IMR-90 (cell line): ENCODE measurements at regions not wholly inside any gene's neighbourhood (a gene's known extent, or its start where the extent isn't known, plus 50 kb on each side); places are given as distances from the start of the nearest gene placed in this dataset.

Experiments
- CEBPB ChIP-seq: IDR thresholded peaks from 2 replicates; pipeline ENCODE4 v1.6.1; 2012; ENCODE audit warnings: low read depth, low read length, improper control_type of control experiment
- FOS ChIP-seq: fragments of 150-350 bp; IDR thresholded peaks from 2 replicates; pipeline ENCODE4 v1.6.1; 2016; ENCODE audit warnings: low read depth, low read length
- MAZ ChIP-seq: IDR thresholded peaks from 2 replicates; pipeline ENCODE4 v1.6.1; 2012; ENCODE audit warnings: low read depth, mild to moderate bottlenecking, low read length, improper control_type of control experiment, moderate library complexity, borderline replicate concordance
- MXI1 ChIP-seq: IDR thresholded peaks from 2 replicates; pipeline ENCODE4 v1.6.1; 2012; ENCODE audit warnings: low read depth, mild to moderate bottlenecking, low read length, moderate library complexity, borderline replicate concordance
- POLR2A ChIP-seq: IDR thresholded peaks from 2 replicates; pipeline ENCODE4 v1.6.1; 2012; ENCODE audit warnings: mild to moderate bottlenecking, low read depth, low read length
- RAD21 ChIP-seq: IDR thresholded peaks from 2 replicates; pipeline ENCODE4 v1.6.1; 2012; ENCODE audit warnings: low read length, improper control_type of control experiment
- RCOR1 ChIP-seq: IDR thresholded peaks from 2 replicates; pipeline ENCODE4 v1.6.1; 2012; ENCODE audit warnings: mild to moderate bottlenecking, low read length, improper control_type of control experiment; ENCODE audit not compliant: insufficient replicate concordance
- RFX5 ChIP-seq: IDR thresholded peaks from 2 replicates; pipeline ENCODE4 v1.8.0; 2012; ENCODE audit warnings: low read depth, mild to moderate bottlenecking, low read length, moderate library complexity
- TF ChIP-seq, protein P1 (sequence below): conservative IDR thresholded peaks from 2 replicates; pipeline ENCODE4 v1.5.1; 2012; ENCODE audit warnings: mild to moderate bottlenecking, low read depth, low read length, improper control_type of control experiment

DNA sequence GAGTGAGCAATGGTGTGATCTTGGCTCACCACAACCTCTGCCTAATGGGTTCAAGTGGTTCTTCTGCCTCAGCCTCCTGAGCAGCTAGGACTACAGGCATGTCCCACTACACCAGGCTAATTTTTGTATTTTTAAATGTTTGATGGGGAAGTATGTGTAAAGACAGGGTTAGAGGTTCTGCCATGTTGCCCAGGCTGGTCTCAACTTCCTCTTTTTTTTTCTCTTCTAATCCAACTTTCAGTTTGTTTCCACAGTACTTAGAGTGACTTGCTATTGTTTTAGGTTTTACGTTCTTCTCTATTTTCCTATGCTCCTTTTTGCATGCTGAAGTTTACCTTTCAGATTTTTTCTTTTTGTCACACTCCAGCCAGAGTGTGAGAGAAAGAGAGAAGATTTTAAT lies 1433.0 kb downstream of the UQCRFS1 start:
- TF ChIP-seq, protein P1, sequence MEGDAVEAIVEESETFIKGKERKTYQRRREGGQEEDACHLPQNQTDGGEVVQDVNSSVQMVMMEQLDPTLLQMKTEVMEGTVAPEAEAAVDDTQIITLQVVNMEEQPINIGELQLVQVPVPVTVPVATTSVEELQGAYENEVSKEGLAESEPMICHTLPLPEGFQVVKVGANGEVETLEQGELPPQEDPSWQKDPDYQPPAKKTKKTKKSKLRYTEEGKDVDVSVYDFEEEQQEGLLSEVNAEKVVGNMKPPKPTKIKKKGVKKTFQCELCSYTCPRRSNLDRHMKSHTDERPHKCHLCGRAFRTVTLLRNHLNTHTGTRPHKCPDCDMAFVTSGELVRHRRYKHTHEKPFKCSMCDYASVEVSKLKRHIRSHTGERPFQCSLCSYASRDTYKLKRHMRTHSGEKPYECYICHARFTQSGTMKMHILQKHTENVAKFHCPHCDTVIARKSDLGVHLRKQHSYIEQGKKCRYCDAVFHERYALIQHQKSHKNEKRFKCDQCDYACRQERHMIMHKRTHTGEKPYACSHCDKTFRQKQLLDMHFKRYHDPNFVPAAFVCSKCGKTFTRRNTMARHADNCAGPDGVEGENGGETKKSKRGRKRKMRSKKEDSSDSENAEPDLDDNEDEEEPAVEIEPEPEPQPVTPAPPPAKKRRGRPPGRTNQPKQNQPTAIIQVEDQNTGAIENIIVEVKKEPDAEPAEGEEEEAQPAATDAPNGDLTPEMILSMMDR = no peak
- no peak for TF ChIP-seq POLR2A
- TF ChIP-seq MXI1 = no peak
- TF ChIP-seq RCOR1 = no peak
- no peak for TF ChIP-seq RFX5
- TF ChIP-seq FOS = no peak
- no peak for TF ChIP-seq CEBPB
- no peak for TF ChIP-seq MAZ
- TF ChIP-seq RAD21 = no peak
